GM18519 (cell line): ENCODE measurements at regions not wholly inside any gene's neighbourhood (a gene's known extent, or its start where the extent isn't known, plus 50 kb on each side); places are given as distances from the start of the nearest gene placed in this dataset.
"Not testable (repeated sequence)": the region's sequence is repeated elsewhere in the genome, so short reads cannot be mapped to it uniquely, and the experiment has no call there.

ENCODE experiments used
- ATAC-seq: cut with Tn5 transposase; IDR thresholded peaks from one replicate; pipeline ENCODE4 v1.9.1; 2021; ENCODE audit warnings: mild to moderate bottlenecking, moderate library complexity; ENCODE audit not compliant: unreplicated experiment, low FRiP score

- ATAC-seq, result no peak
These were observed 86.3 kb upstream of the CNIH3 start for GRCh38 chr1:224529844-224530243.

GRCh38 chr1:224533517-224533916 is 82.6 kb upstream of the CNIH3 start:
- ATAC-seq, result no peak

DNA sequence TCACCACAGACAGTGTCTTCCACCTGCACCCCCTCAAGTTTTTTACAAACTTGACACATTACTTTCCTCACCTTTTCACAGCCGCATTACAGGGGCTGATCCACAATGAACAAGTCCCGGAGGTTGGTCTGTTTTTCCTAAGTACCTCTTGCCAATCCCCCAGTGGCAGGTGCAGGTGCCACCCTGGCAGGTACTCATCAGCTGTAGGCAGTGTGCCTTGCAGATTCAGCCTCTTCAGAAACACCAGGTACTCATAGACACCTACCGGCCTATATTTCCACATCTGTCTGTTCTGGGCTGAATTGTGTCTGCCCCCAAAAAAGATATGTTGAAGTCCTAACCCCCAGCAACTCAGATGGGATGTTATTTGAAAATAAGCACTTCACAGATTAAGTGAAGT is 81.4 kb upstream of the CNIH3 start:
- no peak for ATAC-seq

DNA sequence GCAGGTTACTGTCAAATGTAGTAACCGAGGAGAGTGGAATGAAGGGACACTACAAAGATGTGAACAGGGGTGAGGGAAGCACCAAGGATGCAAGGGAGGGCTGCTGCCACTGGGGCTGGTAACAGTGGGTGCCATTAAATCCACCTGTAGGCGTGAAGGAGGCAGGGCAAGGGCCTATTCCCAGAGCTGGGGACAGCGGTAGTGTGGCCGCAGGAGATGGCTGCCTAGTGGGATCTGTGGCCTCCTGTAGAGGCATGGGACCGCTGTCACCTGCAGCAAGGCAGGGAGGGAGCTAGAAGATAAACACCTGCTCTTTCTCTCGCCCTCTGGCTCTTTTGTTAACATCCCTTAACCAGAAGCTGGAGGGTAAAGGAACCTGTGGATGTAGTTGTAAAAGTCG is 80.5 kb upstream of the CNIH3 start:
- no peak for ATAC-seq

DNA sequence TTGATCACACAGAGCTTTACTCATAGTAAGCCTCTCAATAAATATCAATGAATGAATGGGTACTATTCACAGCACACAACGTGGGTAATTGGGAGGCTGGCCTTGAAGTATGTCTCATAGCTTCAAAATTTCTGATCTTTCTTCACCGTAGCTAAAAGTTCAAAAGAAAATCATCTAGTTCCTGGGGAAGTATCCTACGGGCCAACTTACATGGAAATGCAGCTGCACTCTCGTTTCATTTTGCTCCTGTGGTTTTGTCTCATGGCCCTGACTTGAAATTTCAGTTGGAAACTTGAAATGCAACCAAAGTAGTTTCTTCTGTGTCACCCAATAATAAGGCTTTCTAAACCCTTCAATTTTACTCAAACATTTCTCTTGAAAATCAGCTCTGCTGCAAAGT is 76.1 kb upstream of the CNIH3 start:
- ATAC-seq, result no peak

DNA sequence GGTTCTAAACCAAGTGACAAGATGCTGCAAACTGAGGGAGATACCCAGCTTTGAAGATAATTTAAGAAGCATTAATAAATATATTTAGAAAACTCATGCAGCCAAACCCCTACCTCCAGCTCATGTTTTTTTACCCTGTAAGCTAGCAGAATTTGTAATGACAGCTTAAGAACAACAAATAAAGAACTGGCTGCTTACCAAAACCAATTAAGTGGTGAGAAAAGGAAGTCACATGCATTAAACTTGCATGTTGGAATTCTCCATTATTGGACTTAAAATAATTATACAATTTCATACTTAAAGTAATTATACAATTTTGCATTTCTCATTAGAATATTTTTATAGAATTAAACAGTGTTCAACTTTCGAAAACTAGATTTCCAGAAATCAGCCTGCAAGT is 75.6 kb upstream of the CNIH3 start:
- ATAC-seq, result no peak

- no peak for ATAC-seq
These were observed 74.9 kb upstream of the CNIH3 start for GRCh38 chr1:224541072-224541790.

GRCh38 chr1:224541901-224542630 is 74.1 kb upstream of the CNIH3 start:
- no peak for ATAC-seq

DNA sequence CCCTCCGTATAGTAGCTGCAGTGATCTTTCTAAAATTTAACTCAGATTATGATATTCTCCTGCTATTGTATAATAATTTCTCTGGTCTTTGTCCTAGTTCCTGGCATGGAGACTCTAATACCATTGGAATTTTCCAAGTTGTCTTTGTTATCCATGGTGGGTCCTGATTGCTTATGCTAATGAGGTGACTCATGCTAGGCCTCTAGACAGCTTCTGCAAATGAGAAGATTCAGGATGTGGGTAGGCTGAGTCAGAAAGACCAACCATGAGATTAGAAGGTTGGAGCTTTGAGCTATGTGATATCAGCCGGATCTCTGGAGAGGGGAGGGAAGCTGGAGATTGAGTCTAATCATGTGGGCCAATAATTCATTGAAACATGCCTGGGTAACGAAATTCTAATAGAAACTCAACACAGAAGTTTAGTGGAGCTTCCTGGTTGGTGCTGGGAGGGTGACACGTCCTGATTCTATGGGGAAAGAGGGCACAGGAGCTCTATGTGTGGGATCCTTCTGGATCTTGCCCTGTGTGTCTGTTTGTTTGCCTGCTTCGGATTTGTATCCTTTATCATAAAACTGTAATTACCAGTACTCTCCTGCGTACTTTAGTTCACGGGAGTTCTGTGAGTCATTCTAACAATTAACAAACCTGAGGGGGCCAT is 73.2 kb upstream of the CNIH3 start:
- ATAC-seq, result no peak

- no peak for ATAC-seq
These were observed 72.7 kb upstream of the CNIH3 start for GRCh38 chr1:224543453-224543852.

GRCh38 chr1:224544346-224545110 is 71.6 kb upstream of the CNIH3 start:
- no peak for ATAC-seq

DNA sequence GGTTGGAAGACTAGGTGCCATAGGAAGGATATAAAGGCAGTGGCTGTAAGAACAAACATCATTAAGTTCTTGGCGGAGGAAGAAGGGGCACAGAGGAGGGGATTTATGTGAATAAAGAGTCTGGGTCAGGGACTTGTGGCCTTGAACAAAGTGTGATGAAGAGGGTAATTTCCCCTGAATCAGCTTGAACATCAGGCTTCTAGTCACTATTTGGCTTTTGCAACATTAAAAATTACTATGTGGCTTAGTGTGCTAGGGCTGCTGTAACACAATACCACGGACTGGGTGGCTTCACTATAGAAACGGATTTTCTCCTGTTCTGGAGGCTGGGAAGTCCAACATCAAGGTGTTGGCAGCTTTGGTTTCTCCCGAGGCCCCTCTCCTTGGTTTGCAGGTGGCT is 70.5 kb upstream of the CNIH3 start:
- ATAC-seq, result no peak

DNA sequence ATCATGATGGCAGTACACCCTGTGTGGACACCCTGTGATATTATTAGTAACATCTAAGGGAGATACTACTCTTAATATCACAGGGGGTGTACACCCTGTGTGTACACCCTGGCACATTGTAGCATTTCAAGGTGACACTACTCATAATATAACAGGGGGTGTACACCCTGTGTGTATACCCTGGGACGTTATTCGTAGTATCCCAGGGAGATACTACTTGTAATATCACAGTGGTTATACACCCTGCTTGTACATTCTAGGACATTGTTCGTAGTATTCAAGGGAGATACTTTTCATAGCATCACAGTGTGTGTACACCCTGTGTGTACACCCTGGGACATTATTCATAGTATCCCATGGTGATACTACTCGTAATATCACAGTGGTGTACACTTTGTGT is 67.4 kb upstream of the CNIH3 start:
- no peak for ATAC-seq

DNA sequence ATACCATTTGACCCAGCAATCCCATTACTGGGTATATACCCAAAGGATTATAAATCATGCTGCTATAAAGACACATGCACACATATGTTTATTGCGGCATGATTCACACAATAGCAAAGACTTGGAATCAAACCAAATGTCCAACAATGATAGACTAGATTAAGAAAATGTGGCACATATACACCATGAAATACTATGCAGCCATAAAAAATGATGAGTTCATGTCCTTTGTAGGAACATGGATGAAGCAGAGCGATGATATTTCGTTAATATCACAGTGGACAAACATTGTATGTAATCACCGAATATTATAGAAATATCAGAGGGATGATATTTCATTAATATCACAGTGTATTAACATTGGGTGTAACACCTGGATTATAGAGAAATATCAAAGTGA is 64.9 kb upstream of the CNIH3 start:
- ATAC-seq, result not testable (repeated sequence)

GRCh38 chr1:224554056-224554455 is 62.1 kb upstream of the CNIH3 start:
- ATAC-seq, result no peak

DNA sequence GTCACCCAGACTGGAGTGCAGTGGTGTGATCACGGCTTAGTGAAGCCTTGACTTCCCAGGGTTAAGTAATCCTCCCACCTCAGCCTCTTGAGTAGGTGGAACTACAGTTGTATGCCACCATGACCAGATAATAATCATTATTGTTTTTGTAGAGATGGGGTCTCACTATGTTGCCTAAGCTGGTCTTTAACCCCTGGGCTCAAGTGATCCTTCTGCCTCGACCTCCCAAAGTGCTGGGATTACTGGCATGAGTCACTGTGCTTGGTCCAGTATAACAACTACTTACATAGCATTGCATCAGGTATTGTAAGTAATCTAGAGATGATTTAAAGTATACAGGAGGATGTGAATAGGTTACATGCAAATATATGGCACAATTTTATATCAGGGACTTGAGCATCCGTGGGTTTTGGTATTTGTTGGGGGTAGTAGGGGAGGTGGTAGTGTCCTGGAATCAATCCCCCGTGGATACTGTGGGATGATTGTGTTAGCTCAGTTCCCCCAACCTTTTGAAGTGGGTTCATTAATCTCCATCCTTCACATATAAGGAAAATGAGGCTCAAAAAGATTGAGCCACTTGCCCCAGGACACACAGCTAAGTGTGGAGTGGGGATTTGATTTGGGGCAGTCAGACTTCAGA is 61.4 kb upstream of the CNIH3 start:
- no peak for ATAC-seq

DNA sequence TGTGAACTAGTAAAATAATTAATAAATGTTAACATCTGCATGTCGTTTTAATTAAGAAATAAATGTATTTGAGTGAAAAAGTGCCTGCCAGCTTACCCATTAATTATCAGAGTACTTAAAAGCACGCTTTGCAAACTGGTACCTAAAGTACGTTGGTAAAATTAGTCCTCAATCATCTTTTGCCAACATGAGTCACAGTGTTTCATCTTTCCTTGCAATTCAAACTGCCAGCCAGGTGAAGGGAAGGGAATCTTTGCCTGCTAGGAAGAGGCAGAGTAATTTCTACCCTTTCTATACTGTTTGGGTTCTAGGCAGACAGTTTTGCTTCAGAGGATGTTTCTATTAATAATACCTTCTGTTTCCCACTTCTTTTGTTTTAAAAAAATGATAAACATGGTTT is 57.2 kb upstream of the CNIH3 start:
- ATAC-seq, result no peak

DNA sequence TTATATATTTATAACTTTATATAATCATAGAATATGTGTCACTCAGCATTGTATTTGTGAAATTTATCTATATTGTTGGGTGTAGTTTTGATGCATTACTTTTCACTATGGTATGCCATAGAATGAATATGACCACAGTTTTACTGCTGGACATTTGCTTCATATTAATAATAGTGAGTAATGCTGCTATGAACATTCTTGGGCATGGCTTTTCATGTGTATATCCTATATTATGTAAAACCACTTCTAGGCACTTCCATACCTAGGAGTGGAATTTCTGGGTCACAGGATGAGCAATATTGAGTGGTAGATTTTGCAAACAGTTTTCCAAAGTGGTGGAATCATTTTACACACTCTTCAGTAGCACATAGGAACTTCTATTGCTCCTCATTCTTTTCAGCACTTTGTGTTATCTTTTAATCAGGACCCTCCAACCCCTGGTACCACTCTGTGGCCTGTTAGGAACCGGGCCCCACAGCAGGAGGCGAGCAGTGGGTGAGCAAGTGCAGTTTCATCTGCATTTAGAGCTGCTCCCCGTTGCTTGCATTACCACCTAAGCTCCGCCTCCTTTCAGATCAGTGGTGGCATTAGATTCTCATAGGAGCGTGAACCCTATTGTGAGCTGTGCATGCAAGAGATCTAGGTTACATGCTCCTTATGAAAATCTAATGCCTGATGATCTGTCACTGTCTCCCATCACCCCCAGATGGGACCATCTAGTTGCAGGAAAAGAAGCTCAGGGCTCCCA is 56.0 kb upstream of the CNIH3 start:
- no peak for ATAC-seq

GRCh38 chr1:224562881-224563280 is 53.2 kb upstream of the CNIH3 start:
- ATAC-seq, result not testable (repeated sequence)

GRCh38 chr1:224563666-224564065 is 52.5 kb upstream of the CNIH3 start:
- ATAC-seq, result no peak
